KBM-7 (cell line): ENCODE measurements at regions not wholly inside any gene's neighbourhood (a gene's known extent, or its start where the extent isn't known, plus 50 kb on each side); places are given as distances from the start of the nearest gene placed in this dataset.

Source experiments
- DNase-seq: peaks from one replicate; pipeline ENCODE4 v3.0.0-alpha.2; 2015
- in situ Hi-C: fragments of 300-500 bp; cut with MboI; formaldehyde crosslinking; loops from 2 replicates; pipeline ENCODE4 v1.14.3; 2020; ENCODE audit warnings: low sequenced_read_pairs, low pct_unique_long_range_greater_than_20kb, mixed read lengths

DNA sequence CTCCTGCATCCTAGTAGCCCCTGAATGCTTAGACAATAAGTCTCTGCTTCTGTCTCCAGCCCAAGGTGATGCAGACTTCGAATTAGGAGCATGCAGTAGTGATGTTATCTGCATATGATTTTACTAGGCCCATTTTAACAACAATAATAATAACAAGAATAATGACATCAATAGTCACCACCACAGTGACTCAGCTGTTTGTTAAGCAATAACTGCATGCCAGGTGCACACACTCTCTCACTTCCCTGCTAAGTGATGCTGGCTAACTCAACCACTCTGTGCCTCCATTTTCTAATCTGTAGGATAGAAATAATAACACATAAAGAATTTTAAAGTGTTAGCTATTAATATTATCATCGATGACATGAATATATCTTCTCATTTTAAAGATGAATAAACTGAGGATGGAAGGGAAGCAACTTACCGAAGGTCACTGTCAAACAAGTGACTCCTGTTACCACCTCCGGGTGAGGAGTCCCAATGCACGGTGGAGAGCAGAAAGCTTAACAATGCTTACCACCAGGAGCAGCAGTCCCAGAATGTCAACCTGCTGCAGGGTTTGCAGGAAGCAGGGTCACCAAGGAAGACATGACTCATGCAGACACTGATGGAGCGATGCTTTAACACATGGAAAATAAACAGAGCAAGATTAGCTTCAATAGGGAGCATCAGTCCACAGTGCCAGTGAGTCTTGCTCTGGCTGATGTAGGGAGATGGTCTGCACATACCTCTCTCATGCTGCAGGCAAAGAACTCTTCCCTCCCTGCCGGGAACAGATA lies 290.2 kb downstream of the SPATA17 start:
- in situ Hi-C loops, result no loop called here
- DNase-seq, result no peak

DNA sequence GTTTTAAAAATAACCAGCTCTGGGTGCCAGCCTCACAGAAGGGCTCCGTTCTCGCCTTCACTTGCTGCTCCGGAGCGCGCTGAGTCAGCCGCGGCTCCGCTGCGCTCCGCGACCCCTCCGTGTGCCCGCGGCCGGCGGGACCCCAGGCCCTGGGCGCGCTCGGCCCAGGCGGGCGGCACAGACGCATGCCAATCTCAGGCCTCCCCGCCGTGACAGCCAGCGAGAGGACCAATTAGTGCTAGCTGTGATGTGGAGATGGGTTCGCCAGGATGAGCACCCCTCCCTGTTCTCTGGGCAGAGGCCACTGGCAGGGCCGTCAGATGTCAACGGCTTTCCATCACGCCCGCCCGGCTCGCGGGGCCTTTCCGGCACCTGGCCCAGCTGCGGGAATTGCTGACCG lies 293.8 kb downstream of the SPATA17 start:
- DNase-seq, result no peak
- in situ Hi-C loops, result no loop called here

DNA sequence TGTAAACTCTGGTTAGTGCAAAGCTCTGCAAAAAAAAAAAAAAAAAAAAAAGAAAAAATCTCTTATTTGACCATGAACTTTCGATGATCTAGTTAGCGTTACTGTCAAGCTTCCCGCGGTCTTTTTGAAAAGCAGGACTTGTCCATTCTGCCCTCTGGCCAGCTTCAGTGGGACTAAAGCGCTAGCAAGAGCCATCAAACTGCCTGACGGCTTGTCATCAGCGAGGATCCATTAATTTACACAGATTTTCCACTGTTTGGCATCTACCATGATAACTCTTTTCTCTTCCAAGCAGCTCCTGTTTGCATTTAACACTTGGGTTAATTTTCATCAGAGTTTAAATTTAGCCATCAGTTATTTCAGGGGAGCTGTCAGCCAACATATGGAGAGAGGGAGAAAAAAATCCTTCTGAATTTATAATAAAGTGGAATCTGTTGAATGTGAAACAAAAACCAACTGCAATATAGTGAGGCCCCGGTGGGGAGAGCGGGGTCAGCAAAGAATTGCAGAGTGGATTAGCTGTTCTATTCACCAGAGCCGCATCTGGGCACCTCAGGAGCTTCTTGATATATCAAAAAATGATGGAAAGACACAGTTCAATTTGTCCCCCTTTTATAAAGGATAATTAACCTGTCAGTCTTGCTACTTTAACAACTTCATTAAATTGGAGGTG lies 298.2 kb downstream of the SPATA17 start:
- in situ Hi-C loops, result no loop called here
- no peak for DNase-seq

DNA sequence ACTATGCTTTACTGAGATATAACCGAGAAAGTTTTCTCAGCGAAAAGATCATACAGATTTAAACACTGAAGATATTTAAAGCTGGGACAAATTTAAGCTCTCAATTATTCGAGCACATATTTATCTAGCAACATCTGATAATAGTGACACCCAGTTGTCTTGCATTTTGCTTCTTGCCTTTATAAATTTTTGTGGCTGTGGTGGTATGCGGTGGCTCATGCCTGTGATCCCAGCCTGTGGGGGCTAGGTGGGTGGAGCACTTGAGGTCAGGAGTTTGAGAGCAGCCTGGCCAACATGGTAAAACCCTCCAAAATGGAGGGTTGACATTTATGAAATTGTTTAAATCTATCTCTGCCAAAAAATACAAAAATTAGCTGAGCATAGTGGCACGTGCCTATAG lies 312.2 kb downstream of the SPATA17 start:
- in situ Hi-C loops, result no loop called here
- DNase-seq, result no peak

DNA sequence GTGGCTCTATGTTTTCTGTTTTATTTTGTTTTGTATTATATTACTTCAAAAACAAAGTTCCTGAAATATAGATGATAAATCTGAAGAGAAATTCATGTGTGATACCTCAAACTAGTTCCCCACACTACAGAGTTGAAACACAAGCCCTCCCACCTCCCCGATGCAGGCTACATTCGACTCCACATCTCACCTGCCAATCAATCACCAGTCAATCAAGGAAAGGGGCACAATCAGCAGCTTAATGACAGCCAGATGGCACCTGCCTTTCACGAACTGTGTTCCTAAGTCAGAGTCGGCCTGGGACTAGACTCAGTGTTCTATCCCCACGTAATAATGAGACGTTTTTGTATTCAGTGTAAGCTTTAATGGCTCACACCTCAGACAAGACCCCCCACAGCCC lies 313.4 kb downstream of the SPATA17 start:
- no peak for DNase-seq
- in situ Hi-C loops, result no loop called here

DNA sequence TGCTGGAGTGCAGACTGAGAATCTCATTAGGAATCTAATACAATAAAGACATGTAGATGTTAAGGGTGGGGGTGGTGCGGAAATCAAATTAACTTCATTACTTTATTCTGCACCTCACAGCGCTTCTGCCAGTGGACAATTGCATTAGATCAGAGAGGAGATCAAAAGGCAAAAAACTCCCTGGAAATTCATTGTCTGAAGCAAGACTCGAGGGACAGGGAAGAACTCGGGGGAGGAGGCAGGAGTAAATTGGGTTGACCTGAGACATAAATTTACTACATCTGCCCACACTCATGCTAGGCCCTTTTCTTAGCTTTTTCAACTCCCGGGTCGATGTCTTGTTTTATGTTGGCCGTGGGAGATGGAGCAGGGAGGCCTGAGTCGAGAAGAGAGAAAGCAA lies 315.4 kb downstream of the SPATA17 start:
- in situ Hi-C loops, result no loop called here
- no peak for DNase-seq

DNA sequence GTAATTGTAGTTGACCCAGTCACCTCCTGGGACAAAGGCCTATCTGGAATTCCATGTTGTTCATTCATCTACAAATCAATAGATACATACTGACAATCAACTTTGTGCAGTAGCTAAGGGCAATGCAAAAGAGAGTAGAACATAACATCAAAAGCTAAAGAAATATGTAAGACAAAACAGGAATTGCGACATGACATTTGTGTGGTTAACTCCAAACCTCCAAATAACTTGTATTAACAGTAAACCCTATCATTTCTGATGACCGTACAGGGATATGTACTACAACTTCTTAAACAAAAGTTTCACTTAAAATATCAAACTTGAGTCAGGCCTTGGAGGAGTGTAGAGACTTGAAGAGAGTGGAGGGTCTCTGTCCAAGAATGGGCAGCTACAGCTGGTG lies 317.6 kb downstream of the SPATA17 start:
- DNase-seq, result no peak
- in situ Hi-C loops, result no loop called here

DNA sequence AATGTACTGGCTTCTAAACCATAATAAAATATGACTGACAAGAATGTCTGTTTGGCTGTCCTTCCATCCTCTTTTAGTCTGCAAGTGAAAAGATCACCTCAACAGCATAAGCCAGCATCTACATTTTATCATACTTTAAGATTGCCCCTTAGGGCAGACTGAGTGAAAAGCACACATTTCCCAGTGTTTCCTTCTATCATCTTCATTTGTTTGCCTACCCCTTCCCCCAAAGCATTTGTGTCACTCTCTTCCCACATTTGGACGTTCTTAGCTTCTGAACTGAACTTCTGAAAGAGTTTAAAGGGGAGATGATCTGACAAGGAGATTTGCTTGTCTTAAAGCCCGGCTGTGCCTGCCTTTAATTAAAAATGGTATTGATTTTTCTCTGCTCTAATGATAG lies 322.2 kb downstream of the SPATA17 start:
- in situ Hi-C loops, result no loop called here
- DNase-seq, result no peak

DNA sequence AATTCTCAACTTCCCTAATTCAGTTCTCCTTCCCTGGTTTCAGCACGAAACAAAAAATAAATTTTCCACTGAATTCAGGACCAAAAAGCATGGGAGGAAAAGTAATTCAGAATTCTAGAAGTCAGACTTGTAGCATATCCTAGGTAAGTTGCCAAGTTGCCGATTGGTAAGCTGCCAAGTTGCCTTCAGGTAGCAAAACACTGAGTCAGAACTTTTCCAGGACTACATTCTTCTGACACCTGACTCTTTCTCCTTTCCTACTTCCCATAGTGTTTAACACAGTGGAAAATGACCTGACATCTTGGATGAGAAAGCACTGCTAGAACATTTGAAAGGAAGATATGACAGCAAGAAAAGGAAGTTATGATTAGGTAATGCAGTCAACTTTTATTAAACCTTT lies 322.8 kb downstream of the SPATA17 start:
- no peak for DNase-seq
- in situ Hi-C loops, result no loop called here

DNA sequence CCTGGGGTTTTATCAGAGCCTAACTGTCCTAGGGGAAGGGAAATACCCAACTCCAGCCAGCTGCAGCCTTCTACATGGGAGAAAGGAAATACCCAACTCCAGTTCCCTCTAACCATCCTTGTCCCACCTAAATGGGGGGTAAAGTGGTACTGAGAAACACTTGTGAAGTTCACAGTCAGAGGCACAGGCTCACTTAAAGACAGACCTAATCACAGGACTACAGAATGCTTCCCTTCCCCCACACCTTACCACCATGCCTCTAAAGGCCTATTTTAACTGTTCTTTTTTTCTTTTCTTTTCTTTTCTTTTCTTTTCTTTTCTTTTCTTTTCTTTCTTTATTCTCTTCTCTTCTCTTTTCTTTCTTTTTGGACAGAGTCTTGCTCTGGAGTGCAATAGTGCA lies 324.6 kb downstream of the SPATA17 start:
- no peak for DNase-seq
- in situ Hi-C loops, result no loop called here

DNA sequence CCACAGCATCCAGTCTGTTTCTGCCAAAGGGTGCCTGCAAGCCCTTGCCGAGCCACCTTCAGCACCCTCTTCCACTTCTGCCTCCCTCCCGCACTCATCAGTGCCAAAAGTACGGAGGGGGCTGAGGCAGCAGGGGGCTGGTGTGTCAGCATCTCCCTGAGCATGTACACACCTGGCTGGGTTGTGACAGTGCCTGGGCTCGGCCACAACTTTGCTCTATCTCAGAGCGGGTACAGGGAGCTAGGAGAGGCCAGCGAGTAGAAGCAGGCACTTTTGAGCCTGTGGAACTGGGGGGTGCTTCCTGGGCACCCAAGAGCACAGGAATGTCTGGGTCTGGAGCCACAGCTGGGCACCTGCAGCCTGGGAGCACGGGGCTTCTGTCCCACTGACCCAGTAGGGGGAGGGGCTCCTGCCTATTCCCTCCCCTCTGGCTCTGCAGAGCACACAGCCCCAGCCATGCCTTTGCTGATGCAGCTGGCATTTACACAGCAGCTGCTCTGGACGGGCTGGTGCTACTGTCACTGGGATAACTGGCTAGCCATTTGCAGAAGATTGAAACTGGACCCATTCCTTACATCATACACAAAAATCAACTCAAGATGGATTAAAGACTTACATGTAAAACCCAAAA lies 319.8 kb upstream of the RRP15 start:
- no peak for DNase-seq
- in situ Hi-C loops, result no loop called here

DNA sequence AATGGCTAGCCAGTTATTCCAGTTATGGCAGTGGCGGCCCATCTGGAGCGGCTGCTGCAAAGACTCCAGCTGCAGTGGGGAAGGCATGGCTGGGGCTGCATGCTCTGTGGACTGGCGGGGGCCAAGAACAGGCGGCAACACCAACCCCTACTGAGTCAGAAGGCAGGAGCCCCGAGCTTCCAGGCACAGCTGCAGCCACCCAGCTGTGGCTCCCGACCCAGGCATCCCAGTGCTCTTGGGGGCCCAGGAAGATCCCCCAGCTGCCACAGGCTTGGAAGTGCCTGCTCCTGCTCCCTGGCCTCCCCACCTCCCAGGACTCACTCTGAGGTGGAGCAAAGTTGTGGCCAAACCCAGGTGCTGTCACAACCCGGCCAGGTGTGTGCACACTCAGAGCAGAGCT lies 317.0 kb upstream of the RRP15 start:
- DNase-seq, result no peak
- in situ Hi-C loops, result no loop called here

DNA sequence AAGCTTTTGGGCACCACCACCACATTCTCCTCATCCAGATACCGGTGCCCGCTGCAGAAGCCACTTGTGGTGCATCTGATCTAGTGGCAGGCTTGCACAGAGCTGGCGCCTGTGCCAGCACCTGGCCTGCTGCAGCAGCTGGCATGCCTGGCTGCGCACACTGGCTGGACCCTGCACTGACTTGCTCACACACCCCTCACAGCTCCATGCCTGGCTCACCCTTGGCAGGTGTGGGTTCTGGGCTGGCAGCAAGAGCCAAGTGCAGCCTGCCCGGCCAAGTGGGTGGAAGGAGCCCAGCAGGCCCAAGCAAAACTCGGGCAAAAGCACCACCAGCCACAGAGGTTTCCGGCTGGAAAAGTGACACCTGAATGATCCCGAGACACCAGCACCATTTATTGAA lies 315.7 kb upstream of the RRP15 start:
- in situ Hi-C loops, result no loop called here
- DNase-seq, result no peak

DNA sequence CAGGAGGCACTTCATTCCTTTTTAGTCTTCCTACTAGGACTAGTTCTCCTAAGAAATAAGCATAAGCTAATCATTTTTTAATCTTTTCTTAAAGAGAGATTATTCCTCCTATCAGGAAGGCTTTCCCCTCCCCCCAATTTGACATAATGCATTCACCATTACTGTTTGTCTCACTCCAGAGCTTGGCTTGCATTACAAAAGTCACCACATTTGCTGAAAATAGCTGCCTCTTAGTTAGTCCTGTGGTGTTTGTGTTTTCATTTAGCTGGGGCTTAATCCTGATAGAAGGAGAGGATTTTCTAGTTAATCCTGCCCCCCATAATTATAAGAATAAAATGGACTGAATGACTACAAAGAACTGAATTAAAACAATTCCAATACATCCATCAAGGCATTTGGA lies 307.1 kb upstream of the RRP15 start:
- DNase-seq, result no peak
- in situ Hi-C loops, result no loop called here

DNA sequence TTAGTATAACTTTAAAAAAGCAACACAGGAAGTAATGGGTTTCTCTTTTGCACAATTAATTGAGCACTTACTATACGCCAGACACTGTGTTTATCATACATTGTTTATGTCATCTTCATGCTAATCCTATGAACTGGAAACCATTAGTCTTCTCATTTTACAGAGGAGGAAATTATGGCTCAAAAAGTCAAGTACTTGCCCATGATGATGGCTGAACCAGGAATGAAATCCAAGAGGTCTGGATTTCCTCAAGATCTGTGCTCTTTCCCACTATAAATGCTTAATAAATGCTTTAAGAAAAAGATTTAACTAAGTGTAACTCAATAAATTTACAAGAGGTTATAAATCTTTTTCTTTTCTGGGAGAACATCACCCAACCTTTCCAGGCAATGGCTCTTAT lies 303.7 kb upstream of the RRP15 start:
- in situ Hi-C loops, result no loop called here
- no peak for DNase-seq

DNA sequence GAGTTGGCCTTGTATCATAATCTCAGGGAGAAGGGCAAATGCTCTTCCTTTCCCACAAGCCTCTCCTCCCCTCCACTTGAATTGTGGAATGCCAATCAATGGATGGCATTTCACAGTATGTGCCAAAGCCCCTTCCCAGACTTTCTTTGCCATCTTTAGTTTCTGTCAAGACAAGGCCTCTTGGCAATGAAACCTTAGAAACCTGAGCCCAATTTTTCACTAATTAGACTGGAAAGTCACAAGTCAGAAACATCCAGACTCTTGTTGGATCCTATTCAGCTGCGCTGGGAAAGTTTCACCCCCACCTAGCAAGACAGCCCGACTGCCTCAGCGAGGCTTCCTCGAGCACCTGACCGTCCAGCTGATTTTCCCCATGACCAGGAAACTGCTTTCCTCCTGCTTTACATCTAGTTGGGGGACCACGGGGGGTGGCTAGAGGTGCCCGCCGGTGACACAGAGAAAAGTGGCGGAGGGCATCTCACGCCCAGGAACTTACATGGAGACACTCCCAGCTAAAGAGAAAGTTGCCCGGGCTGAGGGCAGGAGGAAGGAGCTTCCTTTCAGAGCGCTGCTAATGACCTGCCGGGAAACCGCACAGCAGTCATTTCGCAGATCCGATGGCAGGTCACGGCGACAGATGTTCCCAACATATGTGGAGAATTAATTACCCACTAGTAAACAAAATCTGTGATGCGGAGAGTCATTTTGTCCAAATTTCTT lies 302.6 kb upstream of the RRP15 start:
- in situ Hi-C loops, result no loop called here
- no peak for DNase-seq

DNA sequence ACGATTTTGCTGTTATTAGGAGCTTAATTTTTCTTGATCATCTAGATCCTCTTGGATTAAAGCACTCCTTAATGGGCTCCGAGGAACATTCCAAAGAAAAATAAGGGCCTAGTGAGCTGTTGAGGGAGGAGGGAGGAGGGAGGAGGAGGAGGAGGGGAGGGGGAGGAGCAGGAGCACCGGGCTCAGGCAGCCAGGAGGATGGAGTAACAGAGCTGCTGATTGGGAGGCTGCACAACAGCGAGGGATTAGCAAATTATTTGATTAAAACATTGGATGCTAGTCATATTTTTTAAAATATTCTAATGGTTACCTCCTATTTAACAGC lies 302.1 kb upstream of the RRP15 start:
- DNase-seq, result no peak
- in situ Hi-C loops, result no loop called here

DNA sequence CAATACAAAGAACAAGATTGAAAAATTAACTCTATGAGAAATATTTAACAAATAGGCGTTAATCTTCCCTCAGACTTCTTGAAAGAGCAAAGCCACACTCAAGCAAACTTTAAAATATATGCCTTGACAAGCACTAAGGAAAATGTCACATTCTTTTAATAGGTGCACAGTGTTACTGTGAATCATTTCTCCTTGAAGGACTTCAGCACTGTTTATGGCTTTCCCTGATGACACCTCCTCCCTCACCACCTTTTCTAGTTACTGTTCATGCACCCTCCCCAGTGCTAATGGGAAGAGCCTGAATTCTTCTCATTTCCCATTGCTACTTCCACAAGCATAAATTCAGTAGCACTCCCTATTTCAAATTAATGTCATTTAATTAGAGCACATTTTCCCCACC lies 299.5 kb upstream of the RRP15 start:
- DNase-seq, result no peak
- in situ Hi-C loops, result no loop called here

DNA sequence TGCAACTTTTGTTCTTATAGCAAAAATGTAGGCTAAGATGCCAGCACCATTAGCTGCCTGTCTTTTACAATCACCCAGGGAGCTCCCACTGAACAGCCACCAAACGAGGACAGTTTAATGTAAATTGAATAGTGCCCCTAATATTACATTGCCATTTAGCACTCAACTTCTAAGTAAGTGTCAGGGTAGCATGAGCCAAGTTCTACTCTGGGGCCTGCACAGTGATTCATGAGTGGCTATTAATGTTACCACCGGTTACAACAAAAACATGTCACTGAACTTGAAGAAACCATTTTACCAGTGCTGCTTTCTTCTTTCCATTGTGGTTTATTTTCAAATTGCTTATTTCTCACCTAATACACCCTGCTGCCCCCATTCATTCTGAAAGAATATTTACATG lies 295.6 kb upstream of the RRP15 start:
- in situ Hi-C loops, result no loop called here
- DNase-seq, result no peak

DNA sequence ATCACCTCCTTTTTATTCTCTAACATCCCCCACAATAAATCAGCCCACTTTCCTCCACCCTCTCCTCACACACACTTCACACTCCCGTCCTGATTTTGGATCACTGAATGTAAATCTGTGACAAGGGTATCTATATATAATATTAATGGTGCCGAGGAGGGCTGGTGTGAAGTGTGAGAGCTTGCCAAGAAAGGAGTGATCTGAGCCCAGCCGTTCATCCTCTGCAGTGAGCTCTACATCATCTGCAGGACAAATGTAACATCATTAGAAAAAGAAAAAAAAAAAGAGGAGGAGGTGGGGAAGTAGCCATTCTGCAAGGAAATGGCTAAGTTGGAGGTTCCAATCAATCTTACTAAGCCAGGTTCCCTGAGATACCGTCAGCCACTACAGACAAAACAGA lies 291.7 kb upstream of the RRP15 start:
- no peak for DNase-seq
- in situ Hi-C loops, result no loop called here
